Activated CD4-positive, alpha-beta T cell treated with anti-CD3 and anti-CD28 coated beads for 36 hours (primary cell): ENCODE measurements at regions not wholly inside any gene's neighbourhood (a gene's known extent, or its start where the extent isn't known, plus 50 kb on each side); places are given as distances from the start of the nearest gene placed in this dataset.
A peak's percentile ranks its signal among the peaks of the same experiment; 100 is the strongest.

Experiments
- ATAC-seq: fragments of 200-7000 bp; cut with Tn5 transposase; one replicate; pipeline ENCODE4 v1.10.0; 2021; ENCODE audit warnings: mild to moderate bottlenecking, moderate library complexity
- CTCF ChIA-PET: fragments of 350-600 bp; sonication (Branson Sonifier 250); formaldehyde crosslinking; loops from one replicate; lab custom pipeline; 2021; ENCODE audit warnings: antibody characterized with exemption; lab: Charles Lee
- POLR2A ChIA-PET: fragments of 350-600 bp; sonication (Branson Sonifier 250); formaldehyde crosslinking; loops from one replicate; lab custom pipeline; 2021; ENCODE audit warnings: antibody characterized with exemption, inconsistent platforms; lab: Charles Lee
- DNase-seq: peaks from one replicate; pipeline ENCODE4 v3.0.0-alpha.2; 2020
- H3K27ac Mint-ChIP-seq: one replicate; pipeline ENCODE4 v1.8.0; 2021; ENCODE audit warnings: mixed read lengths
- H3K27me3 Mint-ChIP-seq: one replicate; pipeline ENCODE4 v1.8.0; 2021; ENCODE audit warnings: mixed read lengths
- H3K36me3 Mint-ChIP-seq: one replicate; pipeline ENCODE4 v1.8.0; 2021; ENCODE audit warnings: low read depth, mixed read lengths
- H3K4me1 Mint-ChIP-seq: one replicate; pipeline ENCODE4 v1.8.0; 2021; ENCODE audit warnings: mixed read lengths
- H3K4me3 Mint-ChIP-seq: one replicate; pipeline ENCODE4 v1.8.0; 2021; ENCODE audit warnings: mild to moderate bottlenecking, moderate library complexity, mixed read lengths
- H3K9me3 Mint-ChIP-seq: one replicate; pipeline ENCODE4 v1.8.0; 2021; ENCODE audit warnings: low read depth, mixed read lengths
- intact Hi-C, 2 experiments: fragments of 100-400 bp; cut with DNase I in 1 of 2; cut with micrococcal nuclease in 1 of 2; formaldehyde crosslinking; loops; one replicate each; pipeline versions ENCODE4 v1.14.2 to v1.15.1; 2022 to 2024; cut with DNase I, micrococcal nuclease

GRCh38 chr9:115291841-115292240 is 173.9 kb upstream of the TNC start:
- Mint-ChIP-seq H3K4me3 (no peak overlapping the region), H3K4me1 (no peaks in the 10 kb centered on the region), H3K36me3 (no peaks in the 10 kb centered on the region), H3K9me3 (no peaks in the 10 kb centered on the region), H3K27ac (no peak overlapping the region), H3K27me3 (peaks cover 9% of the 10 kb centered on the region)
- ATAC-seq (no peak), DNase-seq (no peak)
- ChIA-PET CTCF (interaction anchor here (0.6 to 0.7 kb wide), 2 partner anchors 8 to 35 kb away, joined by 3 read pairs; no protein-coding TSS in a partner anchor), POLR2A (no interaction called here)
- intact Hi-C loops: no loop called here

GRCh38 chr9:115292584-115293279 is 174.8 kb upstream of the TNC start:
- ATAC-seq: no peak
- no peaks in the 10 kb centered on the region for H3K36me3 Mint-ChIP-seq
- H3K9me3 Mint-ChIP-seq: no peaks in the 10 kb centered on the region
- no peaks in the 10 kb centered on the region for H3K4me1 Mint-ChIP-seq
- H3K27ac Mint-ChIP-seq: no peak overlapping the region
- DNase-seq: no peak
- POLR2A ChIA-PET: no interaction called here
- peaks cover 9% of the 10 kb centered on the region for H3K27me3 Mint-ChIP-seq
- no peak overlapping the region for H3K4me3 Mint-ChIP-seq
- intact Hi-C loops: no loop called here
- CTCF ChIA-PET: interaction anchor here (0.6 to 0.7 kb wide), 3 partner anchors 9 to 185 kb away, joined by 3 read pairs; no protein-coding TSS in a partner anchor

- DNase-seq (no peak), ATAC-seq (no peak)
- H3K36me3 Mint-ChIP-seq: no peaks in the 10 kb centered on the region
- H3K27me3 Mint-ChIP-seq: peaks cover 9% of the 10 kb centered on the region
- H3K27ac Mint-ChIP-seq: no peak overlapping the region
- H3K9me3 Mint-ChIP-seq: no peaks in the 10 kb centered on the region
- H3K4me1 Mint-ChIP-seq: no peaks in the 10 kb centered on the region
- intact Hi-C loops: no loop called here
- POLR2A ChIA-PET: no interaction called here
- CTCF ChIA-PET: interaction anchor here (0.6 kb wide), 1 partner anchor 316 kb away, joined by 3 read pairs; no protein-coding TSS in a partner anchor
- H3K4me3 Mint-ChIP-seq: no peak overlapping the region
Observed at GRCh38 chr9:115295734-115296133, 177.8 kb upstream of the TNC start.

GRCh38 chr9:115296831-115297565 is 179.0 kb upstream of the TNC start:
- no peaks in the 10 kb centered on the region for H3K9me3 Mint-ChIP-seq

GRCh38 chr9:115300116-115300515 is 182.2 kb upstream of the TNC start:
- CTCF ChIA-PET: interaction anchor here (0.7 kb wide), 1 partner anchor 646 kb away, joined by 4 read pairs; no protein-coding TSS in a partner anchor

More at GRCh38 chr9:115296831-115297565, 179.0 kb upstream of the TNC start:
- DNase-seq (no peak), ATAC-seq (no peak)
- intact Hi-C loops: no loop called here
- no peaks in the 10 kb centered on the region for H3K4me1 Mint-ChIP-seq
- CTCF ChIA-PET: interaction anchor here (0.5 kb wide), 1 partner anchor 275 kb away, joined by 3 read pairs; no protein-coding TSS in a partner anchor
- POLR2A ChIA-PET: interaction anchor here (0.6 kb wide), 1 partner anchor 469 kb away, joined by 4 read pairs; no protein-coding TSS in a partner anchor
- H3K36me3 Mint-ChIP-seq: no peaks in the 10 kb centered on the region
- no peak overlapping the region for H3K4me3 Mint-ChIP-seq
- H3K27me3 Mint-ChIP-seq: peaks cover 7% of the 10 kb centered on the region
- no peak overlapping the region for H3K27ac Mint-ChIP-seq

GRCh38 chr9:115300874-115301273 is 182.9 kb upstream of the TNC start:
- no peaks in the 10 kb centered on the region for H3K4me1 Mint-ChIP-seq
- H3K4me3 Mint-ChIP-seq: no peak overlapping the region
- peaks cover 7% of the 10 kb centered on the region for H3K27me3 Mint-ChIP-seq
- CTCF ChIA-PET: no interaction called here
- H3K9me3 Mint-ChIP-seq: no peaks in the 10 kb centered on the region
- intact Hi-C loops: no loop called here
- no peak for DNase-seq
- POLR2A ChIA-PET: no interaction called here
- no peak for ATAC-seq
- no peaks in the 10 kb centered on the region for H3K36me3 Mint-ChIP-seq
- no peak overlapping the region for H3K27ac Mint-ChIP-seq

More at GRCh38 chr9:115300116-115300515, 182.2 kb upstream of the TNC start:
- POLR2A ChIA-PET: no interaction called here
- no peak for DNase-seq
- Mint-ChIP-seq H3K27ac (no peak overlapping the region), H3K4me3 (no peak overlapping the region), H3K9me3 (no peaks in the 10 kb centered on the region), H3K27me3 (peaks cover 7% of the 10 kb centered on the region), H3K4me1 (no peaks in the 10 kb centered on the region), H3K36me3 (no peaks in the 10 kb centered on the region)
- no peak for ATAC-seq
- intact Hi-C loops: no loop called here

GRCh38 chr9:115301581-115301980 is 183.6 kb upstream of the TNC start:
- no peaks in the 10 kb centered on the region for H3K4me1 Mint-ChIP-seq
- DNase-seq: no peak
- no peaks in the 10 kb centered on the region for H3K36me3 Mint-ChIP-seq
- ChIA-PET POLR2A (no interaction called here), CTCF (no interaction called here)
- H3K4me3 Mint-ChIP-seq: no peak overlapping the region
- no peaks in the 10 kb centered on the region for H3K9me3 Mint-ChIP-seq
- intact Hi-C loops: no loop called here
- ATAC-seq: no peak
- no peak overlapping the region for H3K27ac Mint-ChIP-seq
- H3K27me3 Mint-ChIP-seq: peaks cover 7% of the 10 kb centered on the region

- ChIA-PET POLR2A (no interaction called here), CTCF (no interaction called here)
- Mint-ChIP-seq H3K27ac (no peak overlapping the region), H3K4me3 (no peak overlapping the region), H3K36me3 (no peaks in the 10 kb centered on the region), H3K27me3 (peaks cover 4% of the 10 kb centered on the region), H3K4me1 (no peaks in the 10 kb centered on the region), H3K9me3 (no peaks in the 10 kb centered on the region)
- ATAC-seq: no peak
- intact Hi-C loops: no loop called here
- no peak for DNase-seq
Observed at GRCh38 chr9:115305543-115305942, 187.6 kb upstream of the TNC start.

GRCh38 chr9:115306865-115307264 is 188.9 kb upstream of the TNC start:
- Mint-ChIP-seq H3K27ac (no peak overlapping the region), H3K27me3 (peaks cover 4% of the 10 kb centered on the region), H3K9me3 (no peaks in the 10 kb centered on the region), H3K36me3 (no peaks in the 10 kb centered on the region), H3K4me3 (no peak overlapping the region), H3K4me1 (no peaks in the 10 kb centered on the region)
- DNase-seq (no peak), ATAC-seq (peak; percentile 51)
- ChIA-PET CTCF (no interaction called here), POLR2A (no interaction called here)
- intact Hi-C loops: no loop called here

GRCh38 chr9:115313545-115313944 is 195.6 kb upstream of the TNC start:
- intact Hi-C loops: no loop called here

GRCh38 chr9:115326461-115326860 is 208.5 kb upstream of the TNC start:
- Mint-ChIP-seq H3K9me3 (no peaks in the 10 kb centered on the region), H3K4me1 (no peaks in the 10 kb centered on the region), H3K36me3 (no peaks in the 10 kb centered on the region), H3K4me3 (no peak overlapping the region), H3K27ac (no peak overlapping the region), H3K27me3 (peaks cover 2% of the 10 kb centered on the region)
- DNase-seq: no peak
- intact Hi-C loops: no loop called here
- ChIA-PET POLR2A (no interaction called here), CTCF (no interaction called here)
- ATAC-seq: no peak

More at GRCh38 chr9:115313545-115313944, 195.6 kb upstream of the TNC start:
- POLR2A ChIA-PET: no interaction called here
- Mint-ChIP-seq H3K36me3 (no peaks in the 10 kb centered on the region), H3K27me3 (peaks cover 9% of the 10 kb centered on the region), H3K4me1 (peaks cover 5% of the 10 kb centered on the region), H3K9me3 (peaks cover 6% of the 10 kb centered on the region), H3K4me3 (no peak overlapping the region), H3K27ac (no peak overlapping the region)
- CTCF ChIA-PET: no interaction called here
- ATAC-seq: no peak
- DNase-seq: no peak
